SK-N-SH (cell line): ENCODE measurements at regions not wholly inside any gene's neighbourhood (a gene's known extent, or its start where the extent isn't known, plus 50 kb on each side); places are given as distances from the start of the nearest gene placed in this dataset.

ENCODE experiments used
- CTCF ChIA-PET: fragments of 300-600, 350-600 bp; formaldehyde crosslinking; extraction: SDS; loops from one replicate; lab custom pipeline; 2021; lab: Yijun Ruan, JAX
- POLR2A ChIA-PET: fragments of 350-600 bp; sonication (Branson Sonifier 250); formaldehyde crosslinking; extraction: SDS; loops from one replicate; lab custom pipeline; 2020; ENCODE audit warnings: antibody characterized with exemption, inconsistent platforms; lab: Yijun Ruan, JAX
- DNase-seq: peaks from one replicate; pipeline ENCODE4 v3.0.0; 2012
- H2AFZ ChIP-seq: fragments of 200-600 bp; sonication (generic); 2 replicates; pipeline ENCODE4 v1.8.1; 2016; ENCODE audit warnings: antibody characterized with exemption, mild to moderate bottlenecking, low read depth
- H3F3A ChIP-seq: fragments of 200-600 bp; sonication (generic); replicated peaks from 2 replicates; pipeline ENCODE3; 2016; ENCODE audit warnings: antibody characterized with exemption, mild to moderate bottlenecking; ENCODE audit not compliant: insufficient read depth
- H3K27ac ChIP-seq, 2 experiments: fragments of 200-500 bp in 1 of 2; fragments of 200-600 bp in 1 of 2; sonication (Bioruptor generic) in 1 of 2; sonication (generic), shearing (Covaris generic) in 1 of 2; 2 replicates each; pipeline versions ENCODE4 v1.5.1 to v1.6.1; 2014 to 2016; ENCODE audit warnings: low read depth in 2 of 2, inconsistent platforms in 1 of 2, low read length in 1 of 2, mild to moderate bottlenecking in 1 of 2, mixed read lengths in 1 of 2
- H3K27me3 ChIP-seq: fragments of 200-600 bp; sonication (generic), shearing (Covaris generic); 2 replicates; pipeline ENCODE4 v1.6.1; 2016; ENCODE audit warnings: mixed run types; ENCODE audit not compliant: insufficient read depth
- H3K36me3 ChIP-seq, 2 experiments: fragments of 200-500 bp in 1 of 2; fragments of 200-600 bp in 1 of 2; sonication (Bioruptor generic) in 1 of 2; sonication (generic) in 1 of 2; replicated peaks in 1 of 2; 2 replicates each; pipeline versions ENCODE3 to v1.5.1; 2014 to 2016; ENCODE audit warnings: low read length in 1 of 2, mild to moderate bottlenecking in 1 of 2; ENCODE audit not compliant: insufficient read depth in 2 of 2, control insufficient read depth in 1 of 2
- H3K4me1 ChIP-seq, 2 experiments: fragments of 200-500 bp in 1 of 2; fragments of 200-600 bp in 1 of 2; sonication (Bioruptor generic) in 1 of 2; sonication (generic), shearing (Covaris generic) in 1 of 2; 2 replicates each; pipeline versions ENCODE4 v1.5.1 to v1.6.1; 2014 to 2016; ENCODE audit warnings: low read depth in 1 of 2, low read length in 1 of 2, mixed run types in 1 of 2; ENCODE audit not compliant: insufficient read depth in 2 of 2, control insufficient read depth in 1 of 2
- H3K4me2 ChIP-seq: fragments of 200-600 bp; sonication (generic), shearing (Covaris generic); 2 replicates; pipeline ENCODE4 v1.6.1; 2017; ENCODE audit warnings: mixed run types
- H3K4me3 ChIP-seq, 2 experiments: fragments of 200-500 bp in 1 of 2; fragments of 200-600 bp in 1 of 2; sonication (Bioruptor generic) in 1 of 2; sonication (generic), shearing (Covaris generic) in 1 of 2; 2 replicates each; pipeline versions ENCODE4 v1.5.1 to v1.8.1; 2014 to 2016; ENCODE audit warnings: low read depth in 2 of 2, inconsistent platforms in 1 of 2, low read length in 1 of 2, mild to moderate bottlenecking in 1 of 2, mixed read lengths in 1 of 2, moderate library complexity in 1 of 2
- H3K79me2 ChIP-seq: fragments of 200-600 bp; sonication (generic); 2 replicates; pipeline ENCODE4 v1.8.1; 2017; ENCODE audit warnings: mild to moderate bottlenecking; ENCODE audit not compliant: insufficient read depth
- H3K9ac ChIP-seq: fragments of 200-600 bp; sonication (generic); 2 replicates; pipeline ENCODE4 v1.6.1; 2017; ENCODE audit warnings: mixed run types
- H3K9me2 ChIP-seq: fragments of 200-600 bp; sonication (generic); 2 replicates; pipeline ENCODE4 v1.6.1; 2017; ENCODE audit warnings: mixed run types
- H3K9me3 ChIP-seq: fragments of 200-600 bp; sonication (generic); 2 replicates; pipeline ENCODE4 v1.6.1; 2017; ENCODE audit warnings: mixed run types, mild to moderate bottlenecking, moderate library complexity
- H4K20me1 ChIP-seq: fragments of 200-600 bp; sonication (generic); 2 replicates; pipeline ENCODE4 v1.6.1; 2017; ENCODE audit warnings: mild to moderate bottlenecking, mixed run types; ENCODE audit not compliant: insufficient read depth
- CHD2 ChIP-seq: fragments of 150-350 bp; IDR thresholded peaks from 2 replicates; pipeline ENCODE4 v1.6.1; 2018; ENCODE audit warnings: low read length; ENCODE audit not compliant: partially characterized antibody
- EP300 ChIP-seq, 2 experiments: IDR thresholded peaks; 2 replicates each; pipeline versions ENCODE4 v1.4.0 to v1.6.1; 2012; ENCODE audit warnings: borderline replicate concordance in 1 of 2, low read depth in 1 of 2, low read length in 1 of 2
- FOSL2 ChIP-seq: IDR thresholded peaks from 2 replicates; pipeline ENCODE4 v1.4.0; 2012; ENCODE audit warnings: low read depth, mild to moderate bottlenecking, moderate library complexity, borderline replicate concordance
- FOXJ3 ChIP-seq: sonication (generic); formaldehyde crosslinking; IDR thresholded peaks from 2 replicates; pipeline ENCODE4 v1.5.1; 2020; ENCODE audit warnings: mild to moderate bottlenecking, missing genetic modification reagents
- MXI1 ChIP-seq: IDR thresholded peaks from 2 replicates; pipeline ENCODE4 v1.6.1; 2012; ENCODE audit warnings: mild to moderate bottlenecking, low read depth, low read length, improper control_type of control experiment
- NFIC ChIP-seq: IDR thresholded peaks from 2 replicates; pipeline ENCODE4 v1.4.0; 2012; ENCODE audit warnings: borderline replicate concordance
- SMC3 ChIP-seq: IDR thresholded peaks from 2 replicates; pipeline ENCODE4 v1.6.1; 2012; ENCODE audit warnings: low read depth, low read length, improper control_type of control experiment
- TAF1 ChIP-seq: IDR thresholded peaks from 2 replicates; pipeline ENCODE4 v1.6.1; 2012; ENCODE audit warnings: low read depth, mild to moderate bottlenecking, low read length, moderate library complexity, borderline replicate concordance
- WGBS: methylation state at CpG from one replicate; pipeline ENCODE4 v1.1.6; 2017; ENCODE audit warnings: low lambda C conversion rate; 5-methylcytosine and 5-hydroxymethylcytosine counted together
- TF ChIP-seq, protein P1 (sequence below): IDR thresholded peaks from 2 replicates; pipeline ENCODE4 v1.4.0; 2012; ENCODE audit warnings: low read depth, borderline replicate concordance
- TF ChIP-seq, protein P2 (sequence below): IDR thresholded peaks from 2 replicates; pipeline ENCODE4 v1.6.1; 2012; ENCODE audit warnings: mild to moderate bottlenecking, low read depth, low read length, moderate library complexity
- TF ChIP-seq, protein P3 (sequence below): fragments of 150-350 bp; IDR thresholded peaks from 2 replicates; pipeline ENCODE4 v1.6.1; 2016; ENCODE audit warnings: mild to moderate bottlenecking, low read depth, low read length

DNA sequence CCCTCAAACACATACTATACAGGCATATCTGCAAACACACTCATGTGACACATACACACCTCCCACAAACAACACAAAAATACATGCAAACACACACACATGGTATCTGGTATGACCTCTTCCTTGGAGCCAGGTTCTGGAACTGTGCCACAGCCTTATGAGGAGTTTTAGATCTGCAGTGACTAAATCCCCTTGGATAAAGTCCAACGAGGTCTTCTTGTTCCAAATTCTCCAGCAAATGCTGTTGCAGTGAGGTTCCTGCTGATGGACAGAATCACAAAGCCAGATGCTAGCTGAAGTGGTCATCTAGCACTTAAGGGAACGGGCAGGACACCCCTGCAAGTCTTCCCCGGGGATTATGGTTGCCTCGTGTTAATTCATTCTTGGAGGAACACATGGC lies 54.5 kb upstream of the DAPL1 start:
- no peak for DNase-seq
- H3K4me3 ChIP-seq: no peak overlapping the region
- H3K9ac ChIP-seq: no peak overlapping the region
- no peaks in the 10 kb centered on the region for H3K79me2 ChIP-seq
- no peak overlapping the region for H3K4me2 ChIP-seq
- 58% methylated on average over 4 of the region's 4 CpGs for WGBS
- H3F3A ChIP-seq: no peaks in the 10 kb centered on the region
- peak; percentile 58 for TF ChIP-seq NFIC
- TF ChIP-seq CHD2: no peak
- H3K4me1 ChIP-seq: peaks cover 0 to 12% of the 10 kb centered on the region in 2 experiments; a peak in 1 of 4 replicates
- H3K27me3 ChIP-seq: no peaks in the 10 kb centered on the region; the same call in 1 of the 2 replicates
- no peak overlapping the region for H2AFZ ChIP-seq
- no peaks in the 10 kb centered on the region for H4K20me1 ChIP-seq
- H3K36me3 ChIP-seq: no peaks in the 10 kb centered on the region
- POLR2A ChIA-PET: no interaction called here
- H3K27ac ChIP-seq: no peak overlapping the region
- CTCF ChIA-PET: interaction anchor here (1.1 to 16.1 kb wide), 4 partner anchors 14 to 718 kb away, joined by 3 to 256 read pairs (median 38); no protein-coding TSS in a partner anchor
- H3K9me2 ChIP-seq: no peaks in the 10 kb centered on the region
- no peaks in the 10 kb centered on the region for H3K9me3 ChIP-seq

DNA sequence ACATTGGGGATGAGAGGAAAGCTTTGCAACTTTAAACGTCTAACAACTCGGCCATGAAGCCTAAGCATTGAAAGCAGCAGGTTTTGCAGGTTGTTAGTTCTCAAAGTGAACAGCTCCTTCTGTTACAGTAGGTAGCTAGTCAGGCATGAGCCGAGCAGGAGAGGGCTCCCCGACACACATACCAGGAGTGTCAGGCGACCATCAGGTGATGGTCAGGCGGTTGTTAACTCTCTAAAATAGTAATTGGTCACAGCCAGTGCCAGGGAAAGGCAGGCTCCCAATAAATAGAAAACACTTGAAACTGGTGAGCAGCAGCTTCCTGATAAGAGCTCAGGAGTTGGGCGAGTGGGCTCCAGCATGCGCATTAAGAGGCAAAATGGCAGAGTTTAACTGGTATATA lies 53.5 kb upstream of the DAPL1 start:
- ChIA-PET CTCF (interaction anchor here (6.3 to 16.1 kb wide), 3 partner anchors 13 to 719 kb away, joined by 68 to 256 read pairs (median 74); no protein-coding TSS in a partner anchor), POLR2A (no interaction called here)
- no peak for DNase-seq
- no peak overlapping the region for H3K27ac ChIP-seq
- H3K9ac ChIP-seq: no peak overlapping the region
- 86% methylated on average over 8 of the region's 8 CpGs for WGBS
- H3K36me3 ChIP-seq: no peaks in the 10 kb centered on the region
- H3K4me1 ChIP-seq: peaks cover 0 to 12% of the 10 kb centered on the region in 2 experiments; a peak in 1 of 4 replicates
- H3K27me3 ChIP-seq: no peaks in the 10 kb centered on the region; the same call in 1 of the 2 replicates
- H4K20me1 ChIP-seq: no peaks in the 10 kb centered on the region
- H3K9me3 ChIP-seq: no peaks in the 10 kb centered on the region
- H3K4me2 ChIP-seq: no peak overlapping the region
- H2AFZ ChIP-seq: no peak overlapping the region
- H3K79me2 ChIP-seq: no peaks in the 10 kb centered on the region
- H3K4me3 ChIP-seq: no peak overlapping the region
- H3F3A ChIP-seq: no peaks in the 10 kb centered on the region
- H3K9me2 ChIP-seq: no peaks in the 10 kb centered on the region
- TF ChIP-seq, protein P1, sequence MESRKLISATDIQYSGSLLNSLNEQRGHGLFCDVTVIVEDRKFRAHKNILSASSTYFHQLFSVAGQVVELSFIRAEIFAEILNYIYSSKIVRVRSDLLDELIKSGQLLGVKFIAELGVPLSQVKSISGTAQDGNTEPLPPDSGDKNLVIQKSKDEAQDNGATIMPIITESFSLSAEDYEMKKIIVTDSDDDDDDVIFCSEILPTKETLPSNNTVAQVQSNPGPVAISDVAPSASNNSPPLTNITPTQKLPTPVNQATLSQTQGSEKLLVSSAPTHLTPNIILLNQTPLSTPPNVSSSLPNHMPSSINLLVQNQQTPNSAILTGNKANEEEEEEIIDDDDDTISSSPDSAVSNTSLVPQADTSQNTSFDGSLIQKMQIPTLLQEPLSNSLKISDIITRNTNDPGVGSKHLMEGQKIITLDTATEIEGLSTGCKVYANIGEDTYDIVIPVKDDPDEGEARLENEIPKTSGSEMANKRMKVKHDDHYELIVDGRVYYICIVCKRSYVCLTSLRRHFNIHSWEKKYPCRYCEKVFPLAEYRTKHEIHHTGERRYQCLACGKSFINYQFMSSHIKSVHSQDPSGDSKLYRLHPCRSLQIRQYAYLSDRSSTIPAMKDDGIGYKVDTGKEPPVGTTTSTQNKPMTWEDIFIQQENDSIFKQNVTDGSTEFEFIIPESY: no peak
- TF ChIP-seq MXI1: no peak
- TF ChIP-seq, protein P2, sequence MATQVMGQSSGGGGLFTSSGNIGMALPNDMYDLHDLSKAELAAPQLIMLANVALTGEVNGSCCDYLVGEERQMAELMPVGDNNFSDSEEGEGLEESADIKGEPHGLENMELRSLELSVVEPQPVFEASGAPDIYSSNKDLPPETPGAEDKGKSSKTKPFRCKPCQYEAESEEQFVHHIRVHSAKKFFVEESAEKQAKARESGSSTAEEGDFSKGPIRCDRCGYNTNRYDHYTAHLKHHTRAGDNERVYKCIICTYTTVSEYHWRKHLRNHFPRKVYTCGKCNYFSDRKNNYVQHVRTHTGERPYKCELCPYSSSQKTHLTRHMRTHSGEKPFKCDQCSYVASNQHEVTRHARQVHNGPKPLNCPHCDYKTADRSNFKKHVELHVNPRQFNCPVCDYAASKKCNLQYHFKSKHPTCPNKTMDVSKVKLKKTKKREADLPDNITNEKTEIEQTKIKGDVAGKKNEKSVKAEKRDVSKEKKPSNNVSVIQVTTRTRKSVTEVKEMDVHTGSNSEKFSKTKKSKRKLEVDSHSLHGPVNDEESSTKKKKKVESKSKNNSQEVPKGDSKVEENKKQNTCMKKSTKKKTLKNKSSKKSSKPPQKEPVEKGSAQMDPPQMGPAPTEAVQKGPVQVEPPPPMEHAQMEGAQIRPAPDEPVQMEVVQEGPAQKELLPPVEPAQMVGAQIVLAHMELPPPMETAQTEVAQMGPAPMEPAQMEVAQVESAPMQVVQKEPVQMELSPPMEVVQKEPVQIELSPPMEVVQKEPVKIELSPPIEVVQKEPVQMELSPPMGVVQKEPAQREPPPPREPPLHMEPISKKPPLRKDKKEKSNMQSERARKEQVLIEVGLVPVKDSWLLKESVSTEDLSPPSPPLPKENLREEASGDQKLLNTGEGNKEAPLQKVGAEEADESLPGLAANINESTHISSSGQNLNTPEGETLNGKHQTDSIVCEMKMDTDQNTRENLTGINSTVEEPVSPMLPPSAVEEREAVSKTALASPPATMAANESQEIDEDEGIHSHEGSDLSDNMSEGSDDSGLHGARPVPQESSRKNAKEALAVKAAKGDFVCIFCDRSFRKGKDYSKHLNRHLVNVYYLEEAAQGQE: no peak
- no peak for TF ChIP-seq FOXJ3 (CRISPR knock-in tag)
- TF ChIP-seq, protein P3, sequence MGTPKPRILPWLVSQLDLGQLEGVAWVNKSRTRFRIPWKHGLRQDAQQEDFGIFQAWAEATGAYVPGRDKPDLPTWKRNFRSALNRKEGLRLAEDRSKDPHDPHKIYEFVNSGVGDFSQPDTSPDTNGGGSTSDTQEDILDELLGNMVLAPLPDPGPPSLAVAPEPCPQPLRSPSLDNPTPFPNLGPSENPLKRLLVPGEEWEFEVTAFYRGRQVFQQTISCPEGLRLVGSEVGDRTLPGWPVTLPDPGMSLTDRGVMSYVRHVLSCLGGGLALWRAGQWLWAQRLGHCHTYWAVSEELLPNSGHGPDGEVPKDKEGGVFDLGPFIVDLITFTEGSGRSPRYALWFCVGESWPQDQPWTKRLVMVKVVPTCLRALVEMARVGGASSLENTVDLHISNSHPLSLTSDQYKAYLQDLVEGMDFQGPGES: no peak
- TF ChIP-seq SMC3: no peak
- TF ChIP-seq FOSL2: no peak
- no peak for TF ChIP-seq TAF1
- no peak for TF ChIP-seq EP300 (IDR thresholded peaks at IDR 0.05; ENCODE audit: borderline replicate concordance in 1 of 2, low read depth in 1 of 2, low read length in 1 of 2)
